H9 (cell line): ENCODE measurements at regions not wholly inside any gene's neighbourhood (a gene's known extent, or its start where the extent isn't known, plus 50 kb on each side); places are given as distances from the start of the nearest gene placed in this dataset.

Experiments used
- DNase-seq: peaks from one replicate; pipeline ENCODE4 v3.0.0-alpha.2; 2017
- H2AFZ ChIP-seq: one replicate; pipeline ENCODE4 v1.6.1; 2013; ENCODE audit warnings: mild to moderate bottlenecking, low read length, control low read depth, moderate library complexity
- H2AK5ac ChIP-seq: 2 replicates; pipeline ENCODE4 v1.6.1; 2013; ENCODE audit warnings: low read length, control low read depth, mixed read lengths; ENCODE audit not compliant: insufficient read length
- H2BK120ac ChIP-seq: one replicate; pipeline ENCODE4 v1.6.1; 2013; ENCODE audit warnings: low read depth, mild to moderate bottlenecking, low read length, control low read depth, inconsistent platforms; ENCODE audit not compliant: poor library complexity, severe bottlenecking
- H2BK12ac ChIP-seq: 2 replicates; pipeline ENCODE4 v1.6.1; 2013; ENCODE audit warnings: low read length, control low read depth, mixed read lengths, low read depth; ENCODE audit not compliant: insufficient read length
- H2BK15ac ChIP-seq: 2 replicates; pipeline ENCODE4 v1.6.1; 2013; ENCODE audit warnings: low read depth, low read length, control low read depth
- H2BK20ac ChIP-seq: one replicate; pipeline ENCODE4 v1.6.1; 2013; ENCODE audit warnings: low read depth, mild to moderate bottlenecking, low read length, control low read depth, inconsistent platforms; ENCODE audit not compliant: poor library complexity, severe bottlenecking
- H2BK5ac ChIP-seq: 2 replicates; pipeline ENCODE4 v1.6.1; 2013; ENCODE audit warnings: low read length, control low read depth, mixed read lengths; ENCODE audit not compliant: insufficient read length
- H3K14ac ChIP-seq: 2 replicates; pipeline ENCODE4 v1.6.1; 2013; ENCODE audit warnings: low read length, control low read depth; ENCODE audit not compliant: insufficient read depth
- H3K18ac ChIP-seq: 2 replicates; pipeline ENCODE4 v1.6.1; 2013; ENCODE audit warnings: low read depth, mild to moderate bottlenecking, mixed read lengths, low read length, control low read depth; ENCODE audit not compliant: insufficient read length
- H3K23ac ChIP-seq: 2 replicates; pipeline ENCODE4 v1.6.1; 2013; ENCODE audit warnings: low read length, control low read depth, mixed read lengths, low read depth; ENCODE audit not compliant: insufficient read length
- H3K23me2 ChIP-seq: 2 replicates; pipeline ENCODE4 v1.6.1; 2013; ENCODE audit warnings: low read depth, mild to moderate bottlenecking, mixed read lengths, low read length, control low read depth; ENCODE audit not compliant: insufficient read length, poor library complexity, severe bottlenecking
- H3K27ac ChIP-seq: 2 replicates; pipeline ENCODE4 v1.5.1; 2013; ENCODE audit warnings: low read length, control low read depth, mixed read lengths, low read depth; ENCODE audit not compliant: insufficient read length
- H3K27me3 ChIP-seq: 2 replicates; pipeline ENCODE4 v1.6.1; 2013; ENCODE audit warnings: low read length, control low read depth, inconsistent platforms; ENCODE audit not compliant: insufficient read depth
- H3K4ac ChIP-seq: 2 replicates; pipeline ENCODE4 v1.6.1; 2013; ENCODE audit warnings: low read depth, mild to moderate bottlenecking, control low read depth, inconsistent platforms, low read length, moderate library complexity
- H3K4me1 ChIP-seq: 2 replicates; pipeline ENCODE4 v1.6.1; 2013; ENCODE audit warnings: low read length, control low read depth, inconsistent platforms; ENCODE audit not compliant: insufficient read depth
- H3K4me2 ChIP-seq: 2 replicates; pipeline ENCODE4 v1.6.1; 2013; ENCODE audit warnings: low read length, control low read depth, mixed read lengths; ENCODE audit not compliant: insufficient read length, insufficient read depth
- H3K56ac ChIP-seq: 2 replicates; pipeline ENCODE4 v1.6.1; 2013; ENCODE audit warnings: low read depth, mild to moderate bottlenecking, mixed read lengths, low read length, control low read depth; ENCODE audit not compliant: insufficient read length
- H3K79me1 ChIP-seq: 2 replicates; pipeline ENCODE4 v1.6.1; 2013; ENCODE audit warnings: low read depth, mild to moderate bottlenecking, moderate library complexity, low read length, control low read depth, inconsistent platforms; ENCODE audit not compliant: insufficient read depth, poor library complexity, severe bottlenecking
- H3K79me2 ChIP-seq: 2 replicates; pipeline ENCODE4 v1.6.1; 2013; ENCODE audit warnings: low read length, control low read depth, inconsistent platforms; ENCODE audit not compliant: insufficient read depth
- H3K9ac ChIP-seq: 2 replicates; pipeline ENCODE4 v1.6.1; 2013; ENCODE audit warnings: low read length, control low read depth, mixed read lengths; ENCODE audit not compliant: insufficient read length; ENCODE audit errors: extremely low read depth
- H3K9me3 ChIP-seq: one replicate; pipeline ENCODE4 v1.6.1; 2013; ENCODE audit warnings: low read depth, low read length, inconsistent platforms; ENCODE audit not compliant: control insufficient read depth
- H3T11ph ChIP-seq: one replicate; pipeline ENCODE4 v1.6.1; 2013; ENCODE audit warnings: mild to moderate bottlenecking, low read length, control low read depth, inconsistent platforms
- H4K20me1 ChIP-seq: one replicate; pipeline ENCODE4 v1.6.1; 2013; ENCODE audit not compliant: control insufficient read depth, insufficient read length, insufficient read depth
- H4K5ac ChIP-seq: 2 replicates; pipeline ENCODE4 v1.6.1; 2013; ENCODE audit warnings: low read depth, mild to moderate bottlenecking, mixed read lengths, low read length, control low read depth; ENCODE audit not compliant: insufficient read length
- H4K8ac ChIP-seq: replicated peaks from 2 replicates; pipeline ENCODE4 v1.6.1; 2013; ENCODE audit warnings: low read length, control low read depth, mixed read lengths, low read depth; ENCODE audit not compliant: insufficient read length
- H4K91ac ChIP-seq: 2 replicates; pipeline ENCODE4 v1.6.1; 2013; ENCODE audit warnings: low read depth, mild to moderate bottlenecking, moderate library complexity, mixed read lengths, low read length, control low read depth; ENCODE audit not compliant: insufficient read length
- H3K27ac Mint-ChIP-seq, 3 experiments: 2 replicates in 2 of 3; 3 replicates in 1 of 3; pipeline ENCODE4 v1.8.0; 2020 to 2021; ENCODE audit warnings: mixed read lengths in 3 of 3, mild to moderate bottlenecking in 1 of 3, moderate library complexity in 1 of 3
- H3K27me3 Mint-ChIP-seq: 2 replicates; pipeline ENCODE4 v1.8.0; 2021; ENCODE audit warnings: low read depth, mild to moderate bottlenecking, moderate library complexity, mixed read lengths
- H3K36me3 Mint-ChIP-seq, 3 experiments: 2 replicates in 2 of 3; 3 replicates in 1 of 3; pipeline ENCODE4 v1.8.0; 2020 to 2021; ENCODE audit warnings: low read depth in 3 of 3, mixed read lengths in 3 of 3; ENCODE audit not compliant: insufficient read depth in 1 of 3
- H3K4me1 Mint-ChIP-seq, 2 experiments: 2 replicates each; pipeline ENCODE4 v1.8.0; 2020; ENCODE audit warnings: mixed read lengths in 2 of 2
- H3K4me3 Mint-ChIP-seq, 2 experiments: 2 replicates in 1 of 2; 3 replicates in 1 of 2; pipeline ENCODE4 v1.8.0; 2020 to 2021; ENCODE audit warnings: mild to moderate bottlenecking in 2 of 2, mixed read lengths in 2 of 2, moderate library complexity in 1 of 2
- H3K9me3 Mint-ChIP-seq, 2 experiments: 2 replicates in 1 of 2; 3 replicates in 1 of 2; pipeline ENCODE4 v1.8.0; 2020; ENCODE audit warnings: mild to moderate bottlenecking in 2 of 2, mixed read lengths in 2 of 2, moderate library complexity in 1 of 2
- CTCF ChIP-seq: fragments of 200-600 bp; sonication (generic); conservative IDR thresholded peaks from 3 replicates; pipeline ENCODE4 v1.8.0; 2021; ENCODE audit warnings: antibody characterized with exemption, mild to moderate bottlenecking
- WGBS: extraction: QIAGEN DNeasy Blood & Tissue Kit; methylation state at CpG from one replicate; pipeline ENCODE4 v1.1.7; 2013; ENCODE audit warnings: missing lambda C conversion rate, low lambda C conversion rate, mixed read lengths; ENCODE audit not compliant: insufficient read length; ENCODE audit errors: extremely low coverage; 5-methylcytosine and 5-hydroxymethylcytosine counted together

- no peak overlapping the region for H4K8ac ChIP-seq
- no peak overlapping the region for H3K14ac ChIP-seq
- no peak overlapping the region for H3K27ac ChIP-seq
- no peak overlapping the region for H3K56ac ChIP-seq
- no peaks in the 10 kb centered on the region for H3K4me1 ChIP-seq
- Mint-ChIP-seq H3K9me3 (no peaks in the 10 kb centered on the region), H3K4me3 (no peak overlapping the region), H3K36me3 (no peaks in the 10 kb centered on the region; a peak in 1 of 7 replicates), H3K4me1 (peaks cover 5 to 20% of the 10 kb centered on the region in 2 experiments), H3K27me3 (no peaks in the 10 kb centered on the region), H3K27ac (no peak overlapping the region)
- H2BK12ac ChIP-seq = no peak overlapping the region
- no peaks in the 10 kb centered on the region for H3K27me3 ChIP-seq
- no peak overlapping the region for H3K9ac ChIP-seq
- H4K20me1 ChIP-seq = no peaks in the 10 kb centered on the region
- no peak overlapping the region for H3K4ac ChIP-seq
- no peak overlapping the region for H2AFZ ChIP-seq
- WGBS = no CpG with 5 or more reads among the region's 2 CpGs
- H4K5ac ChIP-seq = no peak overlapping the region
- no peaks in the 10 kb centered on the region for H3K9me3 ChIP-seq
- no peak overlapping the region for H3K18ac ChIP-seq
- no peak overlapping the region for H3K4me2 ChIP-seq
- H2BK15ac ChIP-seq = no peak overlapping the region
- H3K23me2 ChIP-seq = no peaks in the 10 kb centered on the region
- no peaks in the 10 kb centered on the region for H3K79me2 ChIP-seq
- DNase-seq = no peak
- no peak for TF ChIP-seq CTCF
- H2BK120ac ChIP-seq = no peak overlapping the region
- H2BK20ac ChIP-seq = no peak overlapping the region
- H4K91ac ChIP-seq = no peak overlapping the region
- no peak overlapping the region for H3K23ac ChIP-seq
- no peaks in the 10 kb centered on the region for H3K79me1 ChIP-seq
- no peak overlapping the region for H3T11ph ChIP-seq
- no peak overlapping the region for H2BK5ac ChIP-seq
- H2AK5ac ChIP-seq = no peak overlapping the region
Observed at GRCh38 chr4:81355136-81355535, 116.6 kb downstream of the RASGEF1B start.
